Type B pancreatic cell (in vitro differentiated cells): ENCODE measurements at regions not wholly inside any gene's neighbourhood (a gene's known extent, or its start where the extent isn't known, plus 50 kb on each side); places are given as distances from the start of the nearest gene placed in this dataset.
"Not testable (repeated sequence)": the region's sequence is repeated elsewhere in the genome, so short reads cannot be mapped to it uniquely, and the experiment has no call there.

ENCODE experiments used
- DNase-seq: peaks from one replicate; pipeline ENCODE4 v3.0.0; 2021; ENCODE audit warnings: mixed read lengths; ENCODE audit not compliant: unreplicated experiment; ENCODE audit errors: extremely low spot score
- H3K27ac Mint-ChIP-seq: 2 replicates; pipeline ENCODE4 v1.8.0; 2021; ENCODE audit warnings: mild to moderate bottlenecking, mixed read lengths
- H3K27me3 Mint-ChIP-seq: 2 replicates; pipeline ENCODE4 v1.8.0; 2021; ENCODE audit warnings: mixed read lengths
- H3K36me3 Mint-ChIP-seq: 2 replicates; pipeline ENCODE4 v1.8.0; 2021; ENCODE audit warnings: mixed read lengths
- H3K4me1 Mint-ChIP-seq: one replicate; pipeline ENCODE4 v1.8.0; 2021; ENCODE audit warnings: mixed read lengths; ENCODE audit not compliant: unreplicated experiment
- H3K4me3 Mint-ChIP-seq: 2 replicates; pipeline ENCODE4 v1.8.0; 2021; ENCODE audit warnings: mild to moderate bottlenecking, mixed read lengths
- H3K9me3 Mint-ChIP-seq: 2 replicates; pipeline ENCODE4 v1.8.0; 2021; ENCODE audit warnings: mixed read lengths
- CTCF ChIP-seq: fragments of 200-600 bp; sonication (generic); conservative IDR thresholded peaks from 2 replicates; pipeline ENCODE4 v1.5.0; 2021; ENCODE audit warnings: antibody characterized with exemption, mild to moderate bottlenecking

- TF ChIP-seq CTCF, result no peak
- H3K27me3 Mint-ChIP-seq, result no peaks in the 10 kb centered on the region
- H3K4me3 Mint-ChIP-seq, result no peak overlapping the region
- no peaks in the 10 kb centered on the region for H3K9me3 Mint-ChIP-seq
- no peak overlapping the region for H3K27ac Mint-ChIP-seq
- DNase-seq, result no peak
- no peaks in the 10 kb centered on the region for H3K36me3 Mint-ChIP-seq
- peaks cover 14% of the 10 kb centered on the region for H3K4me1 Mint-ChIP-seq
These were observed 137.9 kb upstream of the BASP1 start for GRCh38 chr5:17079562-17079961.

GRCh38 chr5:17080361-17080760 lies 137.1 kb upstream of the BASP1 start:
- peaks cover 9% of the 10 kb centered on the region for H3K4me1 Mint-ChIP-seq
- no peaks in the 10 kb centered on the region for H3K27me3 Mint-ChIP-seq
- H3K4me3 Mint-ChIP-seq, result no peak overlapping the region
- TF ChIP-seq CTCF, result no peak
- no peak for DNase-seq
- H3K36me3 Mint-ChIP-seq, result no peaks in the 10 kb centered on the region
- no peaks in the 10 kb centered on the region for H3K9me3 Mint-ChIP-seq
- no peak overlapping the region for H3K27ac Mint-ChIP-seq

- no peak overlapping the region for H3K27ac Mint-ChIP-seq
- no peaks in the 10 kb centered on the region for H3K9me3 Mint-ChIP-seq
- H3K27me3 Mint-ChIP-seq, result no peaks in the 10 kb centered on the region
- no peak overlapping the region for H3K4me3 Mint-ChIP-seq
- no peaks in the 10 kb centered on the region for H3K36me3 Mint-ChIP-seq
- no peak for DNase-seq
- peaks cover 9% of the 10 kb centered on the region for H3K4me1 Mint-ChIP-seq
- no peak for TF ChIP-seq CTCF
These were observed 136.3 kb upstream of the BASP1 start for GRCh38 chr5:17081142-17081541.

- H3K4me3 Mint-ChIP-seq, H3K36me3 Mint-ChIP-seq, DNase-seq, H3K9me3 Mint-ChIP-seq, H3K27ac Mint-ChIP-seq, H3K27me3 Mint-ChIP-seq, H3K4me1 Mint-ChIP-seq: not testable (repeated sequence)
These were observed 134.2 kb upstream of the BASP1 start for GRCh38 chr5:17083276-17083675.

- no peak for DNase-seq
- Mint-ChIP-seq H3K4me1 (no peaks in the 10 kb centered on the region), H3K27me3 (no peaks in the 10 kb centered on the region), H3K27ac (no peak overlapping the region), H3K36me3 (no peaks in the 10 kb centered on the region), H3K4me3 (no peak overlapping the region), H3K9me3 (no peaks in the 10 kb centered on the region)
- no peak for TF ChIP-seq CTCF
These were observed 130.4 kb upstream of the BASP1 start for GRCh38 chr5:17087035-17087434.

GRCh38 chr5:17088051-17088450 lies 129.4 kb upstream of the BASP1 start:
- TF ChIP-seq CTCF, result no peak
- H3K9me3 Mint-ChIP-seq, result no peaks in the 10 kb centered on the region
- peaks cover 4% of the 10 kb centered on the region for H3K4me1 Mint-ChIP-seq
- DNase-seq, result no peak
- H3K36me3 Mint-ChIP-seq, result no peaks in the 10 kb centered on the region
- no peaks in the 10 kb centered on the region for H3K27me3 Mint-ChIP-seq
- no peak overlapping the region for H3K27ac Mint-ChIP-seq
- no peak overlapping the region for H3K4me3 Mint-ChIP-seq
